HEK293 (cell line): ENCODE measurements at regions not wholly inside any gene's neighbourhood (a gene's known extent, or its start where the extent isn't known, plus 50 kb on each side); places are given as distances from the start of the nearest gene placed in this dataset.

ENCODE experiments used
- CTCF ChIA-PET: fragments of 350-600 bp; formaldehyde crosslinking; extraction: SDS; loops from one replicate; lab custom pipeline; 2021; ENCODE audit warnings: antibody characterized with exemption; lab: Yijun Ruan, JAX
- POLR2A ChIA-PET: fragments of 300-600 bp; formaldehyde crosslinking; extraction: SDS; loops from one replicate; lab custom pipeline; 2020; ENCODE audit warnings: antibody characterized with exemption, inconsistent platforms; lab: Yijun Ruan, JAX
- H3K27ac ChIP-seq: fragments of 200-500 bp; sonication (Bioruptor generic); 2 replicates; pipeline ENCODE4 v1.5.1; 2014; ENCODE audit warnings: low read depth, low read length, control low read depth, inconsistent platforms; ENCODE audit errors: extremely low read depth
- H3K36me3 ChIP-seq, 2 experiments: fragments of 200-500 bp in 1 of 2; sonication (Bioruptor generic) in 1 of 2; 1 replicate in 1 of 2; 2 replicates in 1 of 2; pipeline ENCODE4 v1.5.1; 2014 to 2017; ENCODE audit warnings: inconsistent platforms in 2 of 2, low read length in 2 of 2; ENCODE audit not compliant: control insufficient read depth in 2 of 2, insufficient read depth in 1 of 2
- H3K4me1 ChIP-seq: fragments of 200-500 bp; sonication (Bioruptor generic); 2 replicates; pipeline ENCODE4 v1.5.1; 2014; ENCODE audit warnings: mild to moderate bottlenecking, low read length, inconsistent platforms; ENCODE audit not compliant: control insufficient read depth, insufficient read depth
- H3K4me3 ChIP-seq: 2 replicates; pipeline ENCODE4 v1.5.1; 2011; ENCODE audit warnings: low read depth, mild to moderate bottlenecking, control low read depth, low read length, moderate library complexity
- H3K9me3 ChIP-seq: fragments of 200-500 bp; sonication (Bioruptor generic); 2 replicates; pipeline ENCODE4 v1.5.1; 2014; ENCODE audit warnings: low read depth, low read length, inconsistent platforms; ENCODE audit not compliant: control insufficient read depth, insufficient read depth
- BCL11A ChIP-seq: fragments of 450-650 bp; formaldehyde crosslinking; IDR thresholded peaks from 2 replicates; pipeline ENCODE4 v1.5.1; 2016; ENCODE audit warnings: low read depth, missing biosample characterization, missing genetic modification characterization
- BCL11B ChIP-seq: fragments of 450-650 bp; formaldehyde crosslinking; IDR thresholded peaks from 2 replicates; pipeline ENCODE4 v1.5.1; 2016; ENCODE audit warnings: low read depth, missing biosample characterization, missing genetic modification characterization
- GLIS2 ChIP-seq: fragments of 450-650 bp; formaldehyde crosslinking; IDR thresholded peaks from 2 replicates; pipeline ENCODE4 v1.5.1; 2016; ENCODE audit warnings: missing biosample characterization, missing genetic modification characterization
- KLF10 ChIP-seq: fragments of 450-650 bp; IDR thresholded peaks from 2 replicates; pipeline ENCODE4 v1.5.1; 2018; ENCODE audit warnings: missing biosample characterization, mild to moderate bottlenecking, missing genetic modification characterization
- KLF16 ChIP-seq: fragments of 450-650 bp; formaldehyde crosslinking; IDR thresholded peaks from 2 replicates; pipeline ENCODE4 v1.5.1; 2017; ENCODE audit warnings: missing biosample characterization, missing genetic modification characterization
- MEIS1 ChIP-seq: sonication (generic); formaldehyde crosslinking; IDR thresholded peaks from 2 replicates; pipeline ENCODE4 v1.8.1; 2022; ENCODE audit warnings: missing genetic modification reagents, mild to moderate bottlenecking, borderline replicate concordance
- MYNN ChIP-seq: fragments of 450-650 bp; formaldehyde crosslinking; IDR thresholded peaks from 2 replicates; pipeline ENCODE4 v1.5.1; 2016; ENCODE audit warnings: missing biosample characterization, missing genetic modification characterization, borderline replicate concordance
- SP2 ChIP-seq: fragments of 450-650 bp; formaldehyde crosslinking; IDR thresholded peaks from 2 replicates; pipeline ENCODE4 v1.5.1; 2016; ENCODE audit warnings: missing biosample characterization, missing genetic modification characterization
- SP3 ChIP-seq: fragments of 450-650 bp; formaldehyde crosslinking; IDR thresholded peaks from 2 replicates; pipeline ENCODE4 v1.5.1; 2016; ENCODE audit warnings: missing biosample characterization, missing genetic modification characterization
- WT1 ChIP-seq: fragments of 450-650 bp; formaldehyde crosslinking; IDR thresholded peaks from 2 replicates; pipeline ENCODE4 v1.5.1; 2016; ENCODE audit warnings: missing biosample characterization, missing genetic modification characterization
- ZBTB48 ChIP-seq: fragments of 450-650 bp; formaldehyde crosslinking; IDR thresholded peaks from 2 replicates; pipeline ENCODE4 v1.5.1; 2016; ENCODE audit warnings: missing biosample characterization, missing genetic modification characterization
- ZNF121 ChIP-seq: fragments of 450-650 bp; formaldehyde crosslinking; IDR thresholded peaks from 2 replicates; pipeline ENCODE4 v1.5.1; 2016; ENCODE audit warnings: missing biosample characterization, missing genetic modification characterization
- ZNF140 ChIP-seq: fragments of 450-650 bp; formaldehyde crosslinking; IDR thresholded peaks from 2 replicates; pipeline ENCODE4 v1.5.1; 2016; ENCODE audit warnings: missing biosample characterization, missing genetic modification characterization
- ZNF155 ChIP-seq: fragments of 450-650 bp; formaldehyde crosslinking; IDR thresholded peaks from 2 replicates; pipeline ENCODE4 v1.5.1; 2016; ENCODE audit warnings: missing biosample characterization, missing genetic modification characterization
- ZNF2 ChIP-seq: fragments of 450-650 bp; formaldehyde crosslinking; IDR thresholded peaks from 2 replicates; pipeline ENCODE4 v1.5.1; 2016; ENCODE audit warnings: missing biosample characterization, missing genetic modification characterization
- ZNF354C ChIP-seq: fragments of 450-650 bp; formaldehyde crosslinking; IDR thresholded peaks from 2 replicates; pipeline ENCODE4 v1.5.1; 2016; ENCODE audit warnings: missing biosample characterization, missing genetic modification characterization, low read depth, borderline replicate concordance
- ZNF366 ChIP-seq: fragments of 450-650 bp; formaldehyde crosslinking; conservative IDR thresholded peaks from 2 replicates; pipeline ENCODE4 v1.5.1; 2016; ENCODE audit warnings: missing biosample characterization, missing genetic modification characterization
- ZNF514 ChIP-seq: fragments of 450-650 bp; formaldehyde crosslinking; IDR thresholded peaks from 2 replicates; pipeline ENCODE4 v1.5.1; 2016; ENCODE audit warnings: missing biosample characterization, missing genetic modification characterization
- ZNF529 ChIP-seq: fragments of 450-650 bp; formaldehyde crosslinking; IDR thresholded peaks from 2 replicates; pipeline ENCODE4 v1.5.1; 2017; ENCODE audit warnings: missing genetic modification characterization, missing biosample characterization; ENCODE audit not compliant: insufficient replicate concordance
- ZNF558 ChIP-seq: fragments of 450-650 bp; formaldehyde crosslinking; IDR thresholded peaks from 2 replicates; pipeline ENCODE4 v1.5.1; 2016; ENCODE audit warnings: missing biosample characterization, missing genetic modification characterization
- ZNF561 ChIP-seq: fragments of 450-650 bp; IDR thresholded peaks from 2 replicates; pipeline ENCODE4 v1.5.1; 2018; ENCODE audit warnings: missing biosample characterization, missing genetic modification characterization, borderline replicate concordance
- ZNF571 ChIP-seq: fragments of 450-650 bp; formaldehyde crosslinking; IDR thresholded peaks from 2 replicates; pipeline ENCODE4 v1.5.0; 2017; ENCODE audit warnings: missing biosample characterization, missing genetic modification characterization
- ZNF610 ChIP-seq: fragments of 450-650 bp; formaldehyde crosslinking; IDR thresholded peaks from 2 replicates; pipeline ENCODE4 v1.5.1; 2016; ENCODE audit warnings: missing biosample characterization, missing genetic modification characterization, borderline replicate concordance
- ZNF76 ChIP-seq: fragments of 450-650 bp; formaldehyde crosslinking; IDR thresholded peaks from 2 replicates; pipeline ENCODE4; 2016; ENCODE audit warnings: low read depth, missing biosample characterization, missing genetic modification characterization, borderline replicate concordance
- ZNF785 ChIP-seq: fragments of 450-650 bp; formaldehyde crosslinking; IDR thresholded peaks from 2 replicates; pipeline ENCODE4 v1.5.1; 2016; ENCODE audit warnings: missing biosample characterization, missing genetic modification characterization
- ZNF837 ChIP-seq: fragments of 450-650 bp; formaldehyde crosslinking; IDR thresholded peaks from 2 replicates; pipeline ENCODE4 v1.5.1; 2016; ENCODE audit warnings: missing biosample characterization, missing genetic modification characterization
- TF ChIP-seq, protein P1 (sequence below): fragments of 450-650 bp; formaldehyde crosslinking; IDR thresholded peaks from 2 replicates; pipeline ENCODE4 v1.5.1; 2017; ENCODE audit warnings: missing biosample characterization, mild to moderate bottlenecking, missing genetic modification characterization, moderate library complexity
- TF ChIP-seq, protein P2 (sequence below): IDR thresholded peaks from 2 replicates; pipeline ENCODE4 v1.6.1; 2011; ENCODE audit warnings: mild to moderate bottlenecking, low read depth, low read length, borderline replicate concordance
- TF ChIP-seq, protein P3 (sequence below): fragments of 450-650 bp; formaldehyde crosslinking; IDR thresholded peaks from 2 replicates; pipeline ENCODE4 v1.5.1; 2016; ENCODE audit warnings: missing biosample characterization, missing genetic modification characterization
- TF ChIP-seq, protein P4 (sequence below): fragments of 450-650 bp; formaldehyde crosslinking; IDR thresholded peaks from 2 replicates; pipeline ENCODE4 v1.5.1; 2016; ENCODE audit warnings: missing biosample characterization, missing genetic modification characterization

DNA sequence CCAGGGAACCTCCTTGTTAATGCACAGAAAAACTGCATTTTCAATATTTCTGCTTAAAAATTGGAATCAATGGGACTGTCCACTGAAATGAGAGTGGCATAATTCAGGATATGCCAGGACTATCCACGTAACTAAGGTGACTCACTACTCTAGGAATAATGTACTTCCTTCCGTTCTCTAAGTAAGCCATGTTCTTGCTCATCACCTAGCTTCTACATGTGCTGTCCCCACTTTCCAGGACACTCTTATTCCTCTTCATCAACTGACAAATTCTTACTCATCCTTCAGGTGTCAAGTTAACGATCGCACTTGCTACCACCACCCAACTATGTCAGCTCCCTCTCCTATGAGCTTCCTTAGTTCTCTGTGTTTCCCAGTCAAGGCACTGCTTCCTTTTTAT is 342.8 kb upstream of the F9 start (continued):
- TF ChIP-seq ZNF558 (tag by site-specific recombination): no peak
- TF ChIP-seq, protein P1, sequence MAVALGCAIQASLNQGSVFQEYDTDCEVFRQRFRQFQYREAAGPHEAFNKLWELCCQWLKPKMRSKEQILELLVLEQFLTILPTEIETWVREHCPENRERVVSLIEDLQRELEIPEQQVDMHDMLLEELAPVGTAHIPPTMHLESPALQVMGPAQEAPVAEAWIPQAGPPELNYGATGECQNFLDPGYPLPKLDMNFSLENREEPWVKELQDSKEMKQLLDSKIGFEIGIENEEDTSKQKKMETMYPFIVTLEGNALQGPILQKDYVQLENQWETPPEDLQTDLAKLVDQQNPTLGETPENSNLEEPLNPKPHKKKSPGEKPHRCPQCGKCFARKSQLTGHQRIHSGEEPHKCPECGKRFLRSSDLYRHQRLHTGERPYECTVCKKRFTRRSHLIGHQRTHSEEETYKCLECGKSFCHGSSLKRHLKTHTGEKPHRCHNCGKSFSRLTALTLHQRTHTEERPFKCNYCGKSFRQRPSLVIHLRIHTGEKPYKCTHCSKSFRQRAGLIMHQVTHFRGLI (tag by site-specific recombination): no peak
- no peak for TF ChIP-seq ZNF121 (tag by site-specific recombination)
- TF ChIP-seq, protein P2, sequence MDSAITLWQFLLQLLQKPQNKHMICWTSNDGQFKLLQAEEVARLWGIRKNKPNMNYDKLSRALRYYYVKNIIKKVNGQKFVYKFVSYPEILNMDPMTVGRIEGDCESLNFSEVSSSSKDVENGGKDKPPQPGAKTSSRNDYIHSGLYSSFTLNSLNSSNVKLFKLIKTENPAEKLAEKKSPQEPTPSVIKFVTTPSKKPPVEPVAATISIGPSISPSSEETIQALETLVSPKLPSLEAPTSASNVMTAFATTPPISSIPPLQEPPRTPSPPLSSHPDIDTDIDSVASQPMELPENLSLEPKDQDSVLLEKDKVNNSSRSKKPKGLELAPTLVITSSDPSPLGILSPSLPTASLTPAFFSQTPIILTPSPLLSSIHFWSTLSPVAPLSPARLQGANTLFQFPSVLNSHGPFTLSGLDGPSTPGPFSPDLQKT: no peak
- TF ChIP-seq ZNF76 (tag by site-specific recombination): no peak
- TF ChIP-seq, protein P3, sequence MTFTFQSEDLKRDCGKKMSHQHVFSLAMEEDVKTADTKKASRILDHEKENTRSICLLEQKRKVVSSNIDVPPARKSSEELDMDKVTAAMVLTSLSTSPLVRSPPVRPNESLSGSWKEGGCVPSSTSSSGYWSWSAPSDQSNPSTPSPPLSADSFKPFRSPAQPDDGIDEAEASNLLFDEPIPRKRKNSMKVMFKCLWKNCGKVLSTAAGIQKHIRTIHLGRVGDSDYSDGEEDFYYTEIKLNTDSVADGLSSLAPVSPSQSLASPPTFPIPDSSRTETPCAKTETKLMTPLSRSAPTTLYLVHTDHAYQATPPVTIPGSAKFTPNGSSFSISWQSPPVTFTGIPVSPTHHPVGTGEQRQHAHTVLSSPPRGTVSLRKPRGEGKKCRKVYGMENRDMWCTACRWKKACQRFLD: no peak
- no peak for TF ChIP-seq WT1 (tag by site-specific recombination)

DNA sequence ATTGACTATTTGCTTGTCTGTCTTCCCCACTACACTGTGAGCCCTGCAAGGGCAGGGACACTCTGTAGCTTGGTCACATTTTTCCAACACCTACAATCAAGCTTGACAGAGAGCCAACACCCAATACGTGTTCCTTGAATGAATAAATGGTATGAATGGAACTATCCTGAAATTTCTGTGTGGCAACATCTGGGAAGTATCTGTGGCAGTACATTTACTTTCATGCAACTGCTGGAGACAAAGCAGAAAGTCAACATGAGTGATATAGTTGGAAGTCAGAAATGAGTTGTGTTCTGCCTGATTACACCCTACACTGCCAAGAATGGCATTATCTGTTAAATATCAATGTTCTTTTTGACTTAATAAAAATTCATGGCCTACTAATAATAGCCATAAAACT is 343.5 kb upstream of the F9 start:
- TF ChIP-seq ZNF529 (tag by site-specific recombination) (no peak), KLF10 (no peak), KLF16 (tag by site-specific recombination) (no peak), ZNF514 (tag by site-specific recombination) (no peak), ZNF140 (tag by site-specific recombination) (no peak), GLIS2 (no peak), SP2 (tag by site-specific recombination) (no peak), ZNF837 (tag by site-specific recombination) (no peak)
- H3K27ac ChIP-seq: no peak overlapping the region
- H3K36me3 ChIP-seq: no peaks in the 10 kb centered on the region
- no peaks in the 10 kb centered on the region for H3K4me1 ChIP-seq
- H3K4me3 ChIP-seq: no peak overlapping the region
- ChIA-PET POLR2A (no interaction called here), CTCF (no interaction called here)
- no peaks in the 10 kb centered on the region for H3K9me3 ChIP-seq

DNA sequence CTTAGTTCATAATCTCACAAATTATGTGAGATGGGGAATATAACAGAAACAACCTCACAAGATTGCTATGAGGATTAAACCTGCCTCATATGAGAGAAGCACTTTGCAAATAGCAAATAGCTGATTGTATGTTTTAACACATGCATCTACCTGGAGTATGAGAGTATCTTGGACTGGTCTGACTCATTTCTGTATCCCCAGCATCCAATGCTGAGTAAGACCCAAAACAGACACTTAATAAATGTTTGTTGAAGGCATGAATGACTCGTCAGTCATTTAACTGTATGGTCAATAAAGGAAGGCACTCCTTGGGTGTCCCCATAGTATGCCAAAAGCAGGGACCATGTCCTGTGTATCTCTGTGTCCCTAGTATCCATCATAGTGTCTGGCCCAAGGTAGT is 350.9 kb upstream of the F9 start:
- ChIA-PET CTCF (no interaction called here), POLR2A (no interaction called here)
- no peaks in the 10 kb centered on the region for H3K9me3 ChIP-seq
- no peak overlapping the region for H3K27ac ChIP-seq
- H3K36me3 ChIP-seq: no peaks in the 10 kb centered on the region
- H3K4me1 ChIP-seq: no peaks in the 10 kb centered on the region
- H3K4me3 ChIP-seq: no peak overlapping the region
- TF ChIP-seq ZBTB48 (tag by site-specific recombination): no peak
- no peak for TF ChIP-seq BCL11A (tag by site-specific recombination)
- TF ChIP-seq BCL11B: no peak
- TF ChIP-seq MYNN: no peak
- TF ChIP-seq SP3 (tag by site-specific recombination): no peak
- TF ChIP-seq MEIS1 (CRISPR knock-in tag): no peak
- no peak for TF ChIP-seq ZNF561
- no peak for TF ChIP-seq ZNF2 (tag by site-specific recombination)
- TF ChIP-seq, protein P4, sequence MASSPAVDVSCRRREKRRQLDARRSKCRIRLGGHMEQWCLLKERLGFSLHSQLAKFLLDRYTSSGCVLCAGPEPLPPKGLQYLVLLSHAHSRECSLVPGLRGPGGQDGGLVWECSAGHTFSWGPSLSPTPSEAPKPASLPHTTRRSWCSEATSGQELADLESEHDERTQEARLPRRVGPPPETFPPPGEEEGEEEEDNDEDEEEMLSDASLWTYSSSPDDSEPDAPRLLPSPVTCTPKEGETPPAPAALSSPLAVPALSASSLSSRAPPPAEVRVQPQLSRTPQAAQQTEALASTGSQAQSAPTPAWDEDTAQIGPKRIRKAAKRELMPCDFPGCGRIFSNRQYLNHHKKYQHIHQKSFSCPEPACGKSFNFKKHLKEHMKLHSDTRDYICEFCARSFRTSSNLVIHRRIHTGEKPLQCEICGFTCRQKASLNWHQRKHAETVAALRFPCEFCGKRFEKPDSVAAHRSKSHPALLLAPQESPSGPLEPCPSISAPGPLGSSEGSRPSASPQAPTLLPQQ (tag by site-specific recombination): no peak
- TF ChIP-seq ZNF155 (tag by site-specific recombination): no peak
- TF ChIP-seq ZNF366 (tag by site-specific recombination): no peak
- TF ChIP-seq ZNF571 (tag by site-specific recombination): no peak
- TF ChIP-seq ZNF610 (tag by site-specific recombination): no peak
- no peak for TF ChIP-seq ZNF354C (tag by site-specific recombination)
- TF ChIP-seq ZNF785 (tag by site-specific recombination): no peak
